ENCODE measurements at regions not wholly inside any gene's neighbourhood (a gene's known extent, or its start where the extent isn't known, plus 50 kb on each side); places are given as distances from the start of the nearest gene placed in this dataset.

GRCh38 chr11:40030867-40031266 is 1428.6 kb downstream of the LRRC4C start:
- Mint-ChIP-seq H3K27me3 (no peaks in the 10 kb centered on the region), H3K27ac (no peak overlapping the region), H3K9me3 (no peaks in the 10 kb centered on the region), H3K36me3 (no peaks in the 10 kb centered on the region), H3K4me3 (no peak overlapping the region), H3K4me1 (ENCODE audit: unreplicated experiment) (peaks cover 10% of the 10 kb centered on the region)
- TF ChIP-seq, protein P1, sequence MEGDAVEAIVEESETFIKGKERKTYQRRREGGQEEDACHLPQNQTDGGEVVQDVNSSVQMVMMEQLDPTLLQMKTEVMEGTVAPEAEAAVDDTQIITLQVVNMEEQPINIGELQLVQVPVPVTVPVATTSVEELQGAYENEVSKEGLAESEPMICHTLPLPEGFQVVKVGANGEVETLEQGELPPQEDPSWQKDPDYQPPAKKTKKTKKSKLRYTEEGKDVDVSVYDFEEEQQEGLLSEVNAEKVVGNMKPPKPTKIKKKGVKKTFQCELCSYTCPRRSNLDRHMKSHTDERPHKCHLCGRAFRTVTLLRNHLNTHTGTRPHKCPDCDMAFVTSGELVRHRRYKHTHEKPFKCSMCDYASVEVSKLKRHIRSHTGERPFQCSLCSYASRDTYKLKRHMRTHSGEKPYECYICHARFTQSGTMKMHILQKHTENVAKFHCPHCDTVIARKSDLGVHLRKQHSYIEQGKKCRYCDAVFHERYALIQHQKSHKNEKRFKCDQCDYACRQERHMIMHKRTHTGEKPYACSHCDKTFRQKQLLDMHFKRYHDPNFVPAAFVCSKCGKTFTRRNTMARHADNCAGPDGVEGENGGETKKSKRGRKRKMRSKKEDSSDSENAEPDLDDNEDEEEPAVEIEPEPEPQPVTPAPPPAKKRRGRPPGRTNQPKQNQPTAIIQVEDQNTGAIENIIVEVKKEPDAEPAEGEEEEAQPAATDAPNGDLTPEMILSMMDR (conservative IDR thresholded peaks at IDR 0.05), result no peak
- no peak for DNase-seq (ENCODE audit: extremely low spot score, unreplicated experiment)

GRCh38 chr11:40029391-40029790 is 1430.1 kb downstream of the LRRC4C start:
- peak overlapping the region; percentile 74 for H3K4me3 Mint-ChIP-seq
- peaks cover 3% of the 10 kb centered on the region for H3K9me3 Mint-ChIP-seq
- TF ChIP-seq, protein P1 (conservative IDR thresholded peaks at IDR 0.05), result no peak
- no peaks in the 10 kb centered on the region for H3K27me3 Mint-ChIP-seq
- DNase-seq (ENCODE audit: extremely low spot score, unreplicated experiment), result no peak
- H3K36me3 Mint-ChIP-seq, result no peaks in the 10 kb centered on the region
- peaks cover 10% of the 10 kb centered on the region for H3K4me1 Mint-ChIP-seq (ENCODE audit: unreplicated experiment)
- peak overlapping the region; percentile 46 for H3K27ac Mint-ChIP-seq

- TF ChIP-seq, protein P1 (conservative IDR thresholded peaks at IDR 0.05), result no peak
- Mint-ChIP-seq H3K27ac (no peak overlapping the region), H3K36me3 (no peaks in the 10 kb centered on the region), H3K27me3 (no peaks in the 10 kb centered on the region), H3K4me1 (ENCODE audit: unreplicated experiment) (peaks cover 15% of the 10 kb centered on the region), H3K4me3 (no peak overlapping the region), H3K9me3 (peaks cover 3% of the 10 kb centered on the region)
- no peak for DNase-seq (ENCODE audit: extremely low spot score, unreplicated experiment)
These were observed 1431.7 kb downstream of the LRRC4C start for GRCh38 chr11:40027720-40028119.

GRCh38 chr11:40023724-40024123 is 1435.7 kb downstream of the LRRC4C start:
- Mint-ChIP-seq H3K4me3 (no peak overlapping the region), H3K36me3 (no peaks in the 10 kb centered on the region), H3K27me3 (no peaks in the 10 kb centered on the region), H3K9me3 (peaks cover 3% of the 10 kb centered on the region), H3K4me1 (ENCODE audit: unreplicated experiment) (peaks cover 5% of the 10 kb centered on the region), H3K27ac (no peak overlapping the region)
- TF ChIP-seq, protein P1 (conservative IDR thresholded peaks at IDR 0.05), result no peak
- no peak for DNase-seq (ENCODE audit: extremely low spot score, unreplicated experiment)

DNA sequence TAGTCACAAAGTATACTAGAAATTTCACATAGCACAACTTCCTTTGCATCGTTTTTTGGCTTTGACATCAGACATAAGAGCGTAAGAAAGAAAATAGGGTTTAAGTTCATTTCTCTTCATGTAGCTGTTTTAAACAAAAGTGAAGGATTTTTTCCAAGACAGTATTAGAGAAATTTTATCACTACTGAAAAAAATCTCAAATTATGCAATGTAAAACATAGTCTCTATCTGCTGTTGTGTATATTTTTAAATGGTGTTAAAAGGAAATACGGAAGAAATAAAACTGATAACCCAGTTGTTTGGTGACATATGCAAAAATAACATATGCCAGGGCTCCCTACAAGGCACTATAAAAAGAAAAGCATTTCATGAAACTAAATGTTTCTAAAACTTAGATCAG is 1449.4 kb downstream of the LRRC4C start:
- TF ChIP-seq, protein P1 (conservative IDR thresholded peaks at IDR 0.05), result no peak
- no peak overlapping the region for H3K27ac Mint-ChIP-seq

DNA sequence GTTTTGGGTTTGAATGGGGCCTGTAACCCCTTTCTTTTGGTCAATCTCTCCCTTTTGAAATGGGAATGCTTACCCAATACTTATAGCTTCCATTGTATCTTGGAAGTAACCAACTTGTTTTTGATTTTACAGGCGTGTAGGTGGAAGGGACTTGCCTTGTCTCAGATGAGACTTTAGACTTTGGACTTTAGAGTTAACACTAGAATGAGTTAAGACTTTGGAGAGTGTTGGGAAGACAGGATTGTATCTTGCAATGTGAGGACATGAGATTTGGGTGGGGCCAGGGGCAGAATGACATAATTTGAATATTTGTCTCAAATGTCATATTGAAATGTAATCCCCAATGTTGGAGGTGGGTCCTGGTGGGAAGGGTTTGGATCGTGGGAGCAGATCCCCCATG is 1466.9 kb downstream of the LRRC4C start:
- H3K27ac Mint-ChIP-seq, result no peak overlapping the region
- peaks cover 11% of the 10 kb centered on the region for H3K9me3 Mint-ChIP-seq
- H3K4me3 Mint-ChIP-seq, result no peak overlapping the region
- no peaks in the 10 kb centered on the region for H3K27me3 Mint-ChIP-seq
- no peaks in the 10 kb centered on the region for H3K36me3 Mint-ChIP-seq
- H3K4me1 Mint-ChIP-seq (ENCODE audit: unreplicated experiment), result peaks cover 11% of the 10 kb centered on the region
- DNase-seq (ENCODE audit: extremely low spot score, unreplicated experiment), result no peak
- TF ChIP-seq, protein P1 (conservative IDR thresholded peaks at IDR 0.05), result no peak

More for the DNA sequence above, 1449.4 kb downstream of the LRRC4C start:
- Mint-ChIP-seq H3K4me3 (no peak overlapping the region), H3K27me3 (no peaks in the 10 kb centered on the region), H3K4me1 (ENCODE audit: unreplicated experiment) (no peaks in the 10 kb centered on the region), H3K36me3 (no peaks in the 10 kb centered on the region), H3K9me3 (no peaks in the 10 kb centered on the region)
- DNase-seq (ENCODE audit: extremely low spot score, unreplicated experiment), result no peak
